Spleen (tissue), 7 donors: ENCODE measurements at regions not wholly inside any gene's neighbourhood (a gene's known extent, or its start where the extent isn't known, plus 50 kb on each side); places are given as distances from the start of the nearest gene placed in this dataset.

Experiments
- CTCF ChIP-seq, 11 experiments: fragments of 200-600 bp in 7 of 11; fragments of 450-650 bp in 4 of 11; sonication (generic) in 4 of 11; IDR thresholded peaks in 8 of 11; conservative IDR thresholded peaks in 3 of 11; 1 replicate in 7 of 11; 2 replicates in 4 of 11; pipeline versions ENCODE4 v1.4.0 to v1.8.0; 2016 to 2021; ENCODE audit warnings: antibody characterized with exemption in 11 of 11, inconsistent platforms in 4 of 11, mild to moderate bottlenecking in 1 of 11
- POLR2AphosphoS5 ChIP-seq, 3 donors: sonication (generic); formaldehyde crosslinking; IDR thresholded peaks; one replicate each; pipeline ENCODE4 v1.5.1; 2017; ENCODE audit warnings: antibody characterized with exemption in 3 of 3
- donor health status: DM: no; HTN: no; CAD: no; lungs with moderate emphysema.
- donor health status: DM: no; HTN: no; CAD: no.
- donor health status: DM: no; HTN: no; CAD: no.

GRCh38 chr2:240311821-240312220, 123.6 kb upstream of the GPC1 start:
- TF ChIP-seq POLR2AphosphoS5 (IDR thresholded peaks at IDR 0.05) (no peak), CTCF (IDR thresholded peaks at IDR 0.05 in 8 of 11, conservative IDR thresholded peaks at IDR 0.05 in 3 of 11) (no peak)
